Uterus (tissue), 3 donors: ENCODE measurements at regions not wholly inside any gene's neighbourhood (a gene's known extent, or its start where the extent isn't known, plus 50 kb on each side); places are given as distances from the start of the nearest gene placed in this dataset.
A peak's percentile ranks its signal among the peaks of the same experiment; 100 is the strongest.

ENCODE experiments used
- DNase-seq, 2 donors: peaks; one replicate each; pipeline ENCODE4 v3.0.0-alpha.2; 2019 to 2020
- H3K27ac ChIP-seq, 2 donors: fragments of 200-600 bp; sonication (generic); 1 replicate in 1 of 2; 2 replicates in 1 of 2; pipeline ENCODE4 v1.5.1; 2016 to 2018
- H3K27me3 ChIP-seq, 2 donors: fragments of 200-600 bp; sonication (generic); one replicate each; pipeline ENCODE4 v1.5.1; 2018 to 2019; ENCODE audit warnings: control low read depth in 1 of 2
- H3K36me3 ChIP-seq, 2 donors: fragments of 200-600 bp; sonication (generic); one replicate each; pipeline ENCODE4 v1.5.1; 2019; ENCODE audit warnings: control low read depth in 1 of 2
- H3K4me1 ChIP-seq, 2 donors: fragments of 200-600 bp; sonication (generic); one replicate each; pipeline ENCODE4 v1.5.1; 2018 to 2019; ENCODE audit warnings: control low read depth in 1 of 2
- H3K4me3 ChIP-seq, 2 donors: fragments of 200-600 bp; sonication (generic); 1 replicate in 1 of 2; 2 replicates in 1 of 2; pipeline ENCODE4 v1.5.1; 2018 to 2019; ENCODE audit warnings: mild to moderate bottlenecking in 1 of 2
- H3K9me3 ChIP-seq, 2 donors: fragments of 200-600 bp; sonication (generic); one replicate each; pipeline ENCODE4 v1.5.1; 2019; ENCODE audit warnings: control low read depth in 1 of 2
- POLR2A ChIP-seq, 2 donors: fragments of 450-650 bp; IDR thresholded peaks; one replicate each; pipeline ENCODE4 v1.6.1; 2016; ENCODE audit warnings: antibody characterized with exemption in 2 of 2, mild to moderate bottlenecking in 1 of 2, moderate library complexity in 1 of 2
- intact Hi-C: fragments of 100-400 bp; cut with DNase I; formaldehyde crosslinking; loops from one replicate; pipeline ENCODE4 v1.15.1; 2023; ENCODE audit warnings: low total_unique reads
- TF ChIP-seq, protein P1 (sequence below), 4 experiments: fragments of 200-600 bp in 2 of 4; fragments of 450-650 bp in 2 of 4; sonication (generic) in 2 of 4; IDR thresholded peaks; one replicate each; pipeline ENCODE4 v1.5.1; 2016 to 2019; ENCODE audit warnings: antibody characterized with exemption in 4 of 4, mild to moderate bottlenecking in 2 of 4, moderate library complexity in 1 of 4
- donor health status: DM: yes; HTN: yes; CAD: no.

DNA sequence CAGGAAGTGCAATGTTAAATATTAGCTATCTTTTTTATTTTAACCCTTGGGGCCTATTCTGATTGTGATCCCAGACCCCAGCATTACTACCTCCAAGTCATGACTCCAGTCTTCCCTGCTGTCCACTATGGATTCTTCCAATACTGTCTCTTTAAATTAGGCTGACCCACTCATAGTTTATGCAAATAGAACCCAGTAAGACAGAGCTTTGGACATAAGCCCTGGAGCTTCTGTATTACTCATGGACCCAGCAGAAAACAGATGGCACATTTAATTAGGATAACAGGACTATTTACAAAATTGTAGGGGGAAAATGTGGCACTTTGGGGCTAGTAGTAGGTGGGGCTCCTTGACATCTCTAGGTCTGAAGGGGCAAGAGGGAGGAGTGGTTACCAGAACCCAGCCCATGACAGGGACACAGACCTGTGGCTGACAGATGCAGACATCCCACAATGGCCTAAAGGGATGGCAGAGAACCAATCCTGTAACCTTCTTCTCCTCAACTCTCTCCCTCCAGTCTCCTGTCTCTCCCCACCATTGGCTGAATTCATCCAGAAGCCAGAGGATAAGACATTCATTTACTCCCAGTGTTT, 233.5 kb downstream of the OMA1 start:
- H3K27me3 ChIP-seq = no peaks in the 10 kb centered on the region
- H3K9me3 ChIP-seq = no peaks in the 10 kb centered on the region
- H3K27ac ChIP-seq = no peak overlapping the region
- TF ChIP-seq POLR2A (IDR thresholded peaks at IDR 0.05) = no peak
- TF ChIP-seq, protein P1, sequence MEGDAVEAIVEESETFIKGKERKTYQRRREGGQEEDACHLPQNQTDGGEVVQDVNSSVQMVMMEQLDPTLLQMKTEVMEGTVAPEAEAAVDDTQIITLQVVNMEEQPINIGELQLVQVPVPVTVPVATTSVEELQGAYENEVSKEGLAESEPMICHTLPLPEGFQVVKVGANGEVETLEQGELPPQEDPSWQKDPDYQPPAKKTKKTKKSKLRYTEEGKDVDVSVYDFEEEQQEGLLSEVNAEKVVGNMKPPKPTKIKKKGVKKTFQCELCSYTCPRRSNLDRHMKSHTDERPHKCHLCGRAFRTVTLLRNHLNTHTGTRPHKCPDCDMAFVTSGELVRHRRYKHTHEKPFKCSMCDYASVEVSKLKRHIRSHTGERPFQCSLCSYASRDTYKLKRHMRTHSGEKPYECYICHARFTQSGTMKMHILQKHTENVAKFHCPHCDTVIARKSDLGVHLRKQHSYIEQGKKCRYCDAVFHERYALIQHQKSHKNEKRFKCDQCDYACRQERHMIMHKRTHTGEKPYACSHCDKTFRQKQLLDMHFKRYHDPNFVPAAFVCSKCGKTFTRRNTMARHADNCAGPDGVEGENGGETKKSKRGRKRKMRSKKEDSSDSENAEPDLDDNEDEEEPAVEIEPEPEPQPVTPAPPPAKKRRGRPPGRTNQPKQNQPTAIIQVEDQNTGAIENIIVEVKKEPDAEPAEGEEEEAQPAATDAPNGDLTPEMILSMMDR (IDR thresholded peaks at IDR 0.05) = no peak
- no peaks in the 10 kb centered on the region for H3K36me3 ChIP-seq
- no peaks in the 10 kb centered on the region for H3K4me1 ChIP-seq
- no peak overlapping the region for H3K4me3 ChIP-seq
- intact Hi-C loops = no loop called here
- DNase-seq = no peak

DNA sequence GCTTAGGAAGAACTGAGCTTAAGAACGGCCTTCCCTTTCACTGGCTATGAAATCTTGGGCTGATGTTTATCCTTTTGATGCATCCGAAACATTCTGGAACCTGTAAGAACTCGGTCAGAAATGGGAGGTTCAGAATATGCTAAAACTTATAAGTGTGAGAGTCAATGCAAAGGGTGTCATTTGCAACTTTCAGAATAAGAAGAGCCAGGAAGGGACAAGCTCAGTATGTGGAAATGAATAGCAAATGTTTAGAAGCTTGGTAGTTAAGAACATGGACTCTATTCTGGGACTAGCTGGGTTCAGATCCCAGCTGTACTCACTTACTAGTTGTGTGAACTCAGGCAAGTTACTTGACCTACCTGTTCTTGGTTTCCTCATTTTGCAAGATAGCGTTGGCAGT, 234.1 kb downstream of the OMA1 start:
- H3K36me3 ChIP-seq = no peaks in the 10 kb centered on the region
- no peak overlapping the region for H3K4me3 ChIP-seq
- no peak overlapping the region for H3K27ac ChIP-seq
- intact Hi-C loops = no loop called here
- no peaks in the 10 kb centered on the region for H3K4me1 ChIP-seq
- DNase-seq = no peak
- no peaks in the 10 kb centered on the region for H3K9me3 ChIP-seq
- no peaks in the 10 kb centered on the region for H3K27me3 ChIP-seq
- TF ChIP-seq POLR2A (IDR thresholded peaks at IDR 0.05) = no peak
- TF ChIP-seq, protein P1 (IDR thresholded peaks at IDR 0.05) = no peak

DNA sequence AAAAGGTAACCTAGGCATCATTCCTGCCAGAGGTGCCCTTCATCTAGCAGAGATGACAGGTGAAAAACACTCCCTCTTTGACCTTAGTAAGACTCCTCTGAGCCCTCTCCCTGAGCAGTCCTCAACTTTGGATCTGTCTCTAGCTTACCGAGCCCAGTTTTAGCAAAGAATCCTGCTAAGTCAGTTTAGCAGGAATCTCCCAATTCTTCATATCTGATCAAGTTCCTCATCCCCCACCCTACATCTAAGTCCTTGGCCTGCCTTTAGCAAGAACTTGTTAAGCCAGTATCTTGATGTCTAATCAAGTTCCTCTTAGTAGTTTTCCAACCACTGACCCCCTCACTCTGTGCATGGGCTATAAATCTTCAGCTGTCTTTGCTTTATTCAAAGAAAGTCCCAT, 235.6 kb downstream of the OMA1 start:
- TF ChIP-seq, protein P1 (IDR thresholded peaks at IDR 0.05) = no peak
- no peak for TF ChIP-seq POLR2A (IDR thresholded peaks at IDR 0.05)
- intact Hi-C loops = no loop called here
- Histone ChIP-seq H3K4me3 (no peak overlapping the region), H3K27ac (no peak overlapping the region), H3K27me3 (no peaks in the 10 kb centered on the region), H3K36me3 (no peaks in the 10 kb centered on the region), H3K9me3 (no peaks in the 10 kb centered on the region), H3K4me1 (no peaks in the 10 kb centered on the region)
- no peak for DNase-seq

DNA sequence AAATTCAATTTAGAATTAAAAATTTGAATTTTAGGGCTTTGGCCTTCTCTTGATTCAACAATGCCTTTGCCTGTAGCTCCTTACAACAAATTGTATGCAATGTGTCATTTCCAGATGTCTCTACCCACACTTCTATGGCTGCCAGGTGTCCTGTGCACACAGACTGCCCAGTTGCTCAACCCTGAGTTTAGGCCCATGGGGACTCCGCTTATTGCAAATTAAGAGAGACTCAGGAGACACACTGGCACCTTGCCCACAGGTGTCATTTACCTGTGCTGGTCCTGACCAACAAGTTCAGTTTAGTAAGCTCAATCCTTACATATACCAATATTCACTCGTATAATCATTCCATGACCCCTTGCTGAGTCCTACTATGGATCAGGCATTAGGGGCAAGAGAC, 236.1 kb downstream of the OMA1 start:
- Histone ChIP-seq H3K4me3 (no peak overlapping the region), H3K9me3 (no peaks in the 10 kb centered on the region), H3K4me1 (no peaks in the 10 kb centered on the region), H3K36me3 (no peaks in the 10 kb centered on the region), H3K27ac (no peak overlapping the region), H3K27me3 (no peaks in the 10 kb centered on the region)
- DNase-seq = peak in 1 of 2 donors; percentile 17
- intact Hi-C loops = no loop called here
- TF ChIP-seq, protein P1 (IDR thresholded peaks at IDR 0.05) = no peak
- TF ChIP-seq POLR2A (IDR thresholded peaks at IDR 0.05) = no peak

DNA sequence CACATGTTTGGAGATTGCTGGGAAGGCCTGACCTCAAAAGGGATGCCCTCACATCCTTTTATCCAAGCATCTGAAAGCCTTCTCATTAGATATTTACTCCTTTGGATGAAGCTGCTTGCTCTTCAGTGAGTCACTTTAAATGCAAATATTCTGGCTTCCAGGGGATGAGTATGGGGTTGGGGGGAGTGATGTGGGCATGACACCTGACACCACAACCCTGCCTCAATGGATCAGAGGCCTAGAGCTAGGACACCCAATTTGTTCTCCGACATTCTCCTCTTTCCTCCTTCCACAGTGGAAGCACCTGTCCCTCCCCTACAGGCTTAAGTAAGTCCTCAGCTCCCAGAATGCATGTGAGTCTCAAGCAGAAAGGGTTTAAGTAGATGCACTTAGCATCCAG, 238.3 kb downstream of the OMA1 start:
- DNase-seq = no peak
- Histone ChIP-seq H3K36me3 (no peaks in the 10 kb centered on the region), H3K4me1 (no peaks in the 10 kb centered on the region), H3K4me3 (no peak overlapping the region), H3K9me3 (no peaks in the 10 kb centered on the region), H3K27ac (no peak overlapping the region), H3K27me3 (no peaks in the 10 kb centered on the region)
- TF ChIP-seq, protein P1 (IDR thresholded peaks at IDR 0.05) = no peak
- no peak for TF ChIP-seq POLR2A (IDR thresholded peaks at IDR 0.05)
- intact Hi-C loops = no loop called here
